ENCODE measurements at regions not wholly inside any gene's neighbourhood (a gene's known extent, or its start where the extent isn't known, plus 50 kb on each side); places are given as distances from the start of the nearest gene placed in this dataset.

- Histone ChIP-seq H4K91ac (ENCODE audit: insufficient read depth, low read depth, low read length) (peak overlapping the region; percentile 90), H2BK15ac (ENCODE audit: low read depth, low read length) (peak overlapping the region; percentile 53; the same call in 2 of the 3 replicates), H2AFZ (replicated peaks; ENCODE audit: low read length, poor library complexity) (no peak overlapping the region), H3K27ac (ENCODE audit: insufficient read depth, low read length) (peak overlapping the region; percentile 80), H2BK120ac (ENCODE audit: low read depth, low read length) (peak overlapping the region; percentile 99), H4K8ac (ENCODE audit: low read depth in 2 of 2, low read length in 2 of 2) (peak overlapping the region; percentile 33 to 93), H3K4me2 (ENCODE audit: low read depth, low read length) (peak overlapping the region; percentile 28; the same call in 1 of the 2 replicates), H3K23ac (ENCODE audit: low read depth, low read length) (peak overlapping the region; percentile 95), H3K4ac (ENCODE audit: low read depth, low read length) (peak overlapping the region; percentile 92), H3K4me3 (ENCODE audit: insufficient read depth, low read depth, low read length) (no peak overlapping the region), H3K18ac (ENCODE audit: low read depth, low read length) (peak overlapping the region; percentile 98), H3K14ac (replicated peaks; ENCODE audit: low read depth, low read length) (peak overlapping the region; percentile 94), H3K9me3 (ENCODE audit: control insufficient read depth, insufficient read depth, low read length) (no peaks in the 10 kb centered on the region), H2BK5ac (ENCODE audit: low read depth, low read length, poor library complexity, severe bottlenecking) (peak overlapping the region; percentile 97), H3K4me1 (ENCODE audit: control insufficient read depth, insufficient read depth, low read length) (peaks cover 13% of the 10 kb centered on the region), H3K56ac (ENCODE audit: extremely low read depth, insufficient read depth, low read length) (peak overlapping the region; percentile 77), H2BK20ac (ENCODE audit: low read depth, low read length) (peak overlapping the region; percentile 98), H3K9me1 (ENCODE audit: insufficient read depth, low read length) (peaks cover 9% of the 10 kb centered on the region), H3K27me3 (ENCODE audit: control insufficient read depth, insufficient read depth, low read length) (no peaks in the 10 kb centered on the region), H3K36me3 (ENCODE audit: control insufficient read depth, insufficient read depth, low read length) (no peaks in the 10 kb centered on the region), H3K9ac (ENCODE audit: low read depth, low read length) (no peak overlapping the region), H2AK5ac (ENCODE audit: low read depth, low read length) (peak overlapping the region; percentile 69), H2AK9ac (replicated peaks; ENCODE audit: low read depth, low read length, poor library complexity) (no peak overlapping the region), H3K79me1 (ENCODE audit: low read depth in 1 of 2, low read length in 2 of 2) (no peaks in the 10 kb centered on the region), H4K5ac (ENCODE audit: low read depth, low read length) (peak overlapping the region; percentile 81; the same call in 1 of the 2 replicates), H4K20me1 (ENCODE audit: insufficient read depth, low read length) (no peaks in the 10 kb centered on the region)
- ChIA-PET POLR2A (ENCODE audit: unreplicated experiment) (no interaction called here), CTCF (no interaction called here)
- no TSS peak for BruUV-seq (replicated peaks)
- ATAC-seq (ENCODE audit: low read depth) (peak; percentile 66), DNase-seq (peak; percentile 92)
- dilution Hi-C loops (cut with HindIII; ENCODE audit: low sequenced_read_pairs, unreplicated experiment) (no loop called here), in situ Hi-C loops (cut with MboI; ENCODE audit: low sequenced_read_pairs) (loop anchor here (10.0 kb wide), 1 partner anchor 140 kb away; no protein-coding TSS in a partner anchor), intact Hi-C loops (cut with micrococcal nuclease) (no loop called here)
- no CpG with 5 or more reads among the region's 2 CpGs for WGBS, 2 experiments (ENCODE audit: extremely low coverage in 2 of 2, insufficient read length in 1 of 2)
- TF ChIP-seq NFE2L2 (IDR thresholded peaks at IDR 0.05; ENCODE audit: low read depth, low read length), result peak; percentile 61; the same call in 1 of the 2 replicates
- no peak for TF ChIP-seq MAFK (IDR thresholded peaks at IDR 0.05; ENCODE audit: low read depth, low read length)
- peak; percentile 74 for TF ChIP-seq FOS (IDR thresholded peaks at IDR 0.05; ENCODE audit: low read depth, low read length)
Measured at GRCh38 chr5:112004867-112005622, 248.1 kb upstream of the NREP start.
